ENCODE measurements at regions not wholly inside any gene's neighbourhood (a gene's known extent, or its start where the extent isn't known, plus 50 kb on each side); places are given as distances from the start of the nearest gene placed in this dataset.

DNA sequence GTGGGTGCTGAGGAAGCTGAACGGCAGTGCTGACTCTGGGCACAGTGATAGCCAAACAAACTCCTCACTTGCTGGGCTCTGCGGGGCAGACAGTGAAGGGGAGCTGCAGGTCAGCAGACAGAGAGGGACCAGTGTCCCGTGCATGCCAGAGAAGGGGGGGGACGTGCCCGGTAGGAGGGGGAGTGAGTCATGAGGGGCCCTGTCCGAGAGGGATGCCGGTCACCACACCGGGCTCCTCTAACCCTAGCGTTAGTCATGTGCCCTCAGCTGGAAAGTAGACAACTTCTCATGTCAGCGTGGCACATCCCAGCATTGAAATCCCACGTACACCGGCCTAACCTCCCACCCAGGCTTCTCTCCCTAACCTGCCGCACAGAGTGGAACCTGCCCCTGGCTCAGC is 117.1 kb upstream of the DPP6 start:
- no peak for TF ChIP-seq POLR2A (IDR thresholded peaks at IDR 0.05)
- TF ChIP-seq, protein P1, sequence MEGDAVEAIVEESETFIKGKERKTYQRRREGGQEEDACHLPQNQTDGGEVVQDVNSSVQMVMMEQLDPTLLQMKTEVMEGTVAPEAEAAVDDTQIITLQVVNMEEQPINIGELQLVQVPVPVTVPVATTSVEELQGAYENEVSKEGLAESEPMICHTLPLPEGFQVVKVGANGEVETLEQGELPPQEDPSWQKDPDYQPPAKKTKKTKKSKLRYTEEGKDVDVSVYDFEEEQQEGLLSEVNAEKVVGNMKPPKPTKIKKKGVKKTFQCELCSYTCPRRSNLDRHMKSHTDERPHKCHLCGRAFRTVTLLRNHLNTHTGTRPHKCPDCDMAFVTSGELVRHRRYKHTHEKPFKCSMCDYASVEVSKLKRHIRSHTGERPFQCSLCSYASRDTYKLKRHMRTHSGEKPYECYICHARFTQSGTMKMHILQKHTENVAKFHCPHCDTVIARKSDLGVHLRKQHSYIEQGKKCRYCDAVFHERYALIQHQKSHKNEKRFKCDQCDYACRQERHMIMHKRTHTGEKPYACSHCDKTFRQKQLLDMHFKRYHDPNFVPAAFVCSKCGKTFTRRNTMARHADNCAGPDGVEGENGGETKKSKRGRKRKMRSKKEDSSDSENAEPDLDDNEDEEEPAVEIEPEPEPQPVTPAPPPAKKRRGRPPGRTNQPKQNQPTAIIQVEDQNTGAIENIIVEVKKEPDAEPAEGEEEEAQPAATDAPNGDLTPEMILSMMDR (IDR thresholded peaks at IDR 0.05): no peak
- no peak overlapping the region for H3K4me3 ChIP-seq
- no peaks in the 10 kb centered on the region for H3K36me3 ChIP-seq
- no peaks in the 10 kb centered on the region for H3K27me3 ChIP-seq
- intact Hi-C loops (cut with DNase I; ENCODE audit: low total_unique reads): no loop called here
- H3K4me1 ChIP-seq: no peaks in the 10 kb centered on the region
- H3K27ac ChIP-seq: no peak overlapping the region
- no peak for DNase-seq
- H3K9me3 ChIP-seq: no peaks in the 10 kb centered on the region

DNA sequence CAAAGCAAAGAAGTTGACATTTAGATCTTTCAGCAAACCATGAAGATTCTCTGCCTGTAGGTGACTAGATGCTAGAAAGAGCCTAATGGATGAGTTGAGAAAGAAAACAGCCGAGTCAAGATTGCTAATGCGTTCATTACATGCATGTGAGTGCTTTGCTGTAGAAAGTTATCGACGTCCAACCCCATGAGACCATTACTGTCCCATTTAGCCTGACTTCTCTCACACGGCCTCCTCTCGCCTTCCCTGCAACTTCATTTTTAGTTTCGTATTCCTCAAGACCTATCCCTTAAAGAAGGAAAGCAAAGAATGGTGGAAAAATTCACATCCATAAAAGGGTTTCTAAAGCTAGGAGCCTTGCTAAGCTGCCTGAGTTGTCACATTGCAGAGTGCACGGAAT is 113.7 kb upstream of the DPP6 start:
- TF ChIP-seq, protein P1 (IDR thresholded peaks at IDR 0.05): no peak
- TF ChIP-seq POLR2A (IDR thresholded peaks at IDR 0.05): no peak
- H3K27ac ChIP-seq: no peak overlapping the region
- no peaks in the 10 kb centered on the region for H3K9me3 ChIP-seq
- no peaks in the 10 kb centered on the region for H3K27me3 ChIP-seq
- intact Hi-C loops (cut with DNase I; ENCODE audit: low total_unique reads): no loop called here
- no peak overlapping the region for H3K4me3 ChIP-seq
- H3K36me3 ChIP-seq: no peaks in the 10 kb centered on the region
- no peak for DNase-seq
- no peaks in the 10 kb centered on the region for H3K4me1 ChIP-seq

DNA sequence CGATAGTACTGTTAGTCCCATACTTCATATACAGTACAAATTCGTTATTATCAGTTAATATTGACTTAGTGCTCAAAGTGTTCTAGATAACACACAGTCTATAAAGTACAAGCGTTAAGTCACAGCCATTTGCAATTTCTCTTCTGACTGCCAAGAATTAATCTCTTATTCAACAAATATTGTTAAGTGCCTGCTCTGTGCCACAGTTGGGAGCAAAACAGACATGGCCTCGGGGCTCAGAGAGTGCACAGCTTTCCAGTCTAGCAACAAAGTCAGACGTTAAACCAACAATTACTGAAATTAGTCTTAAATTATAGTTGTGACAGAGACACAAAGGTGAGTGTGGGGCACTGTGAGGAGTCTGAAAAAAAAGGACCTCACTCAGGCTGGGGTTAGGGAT is 113.0 kb upstream of the DPP6 start:
- Histone ChIP-seq H3K4me3 (no peak overlapping the region), H3K36me3 (no peaks in the 10 kb centered on the region), H3K27me3 (no peaks in the 10 kb centered on the region), H3K27ac (no peak overlapping the region), H3K9me3 (no peaks in the 10 kb centered on the region), H3K4me1 (no peaks in the 10 kb centered on the region)
- no peak for DNase-seq
- intact Hi-C loops (cut with DNase I; ENCODE audit: low total_unique reads): no loop called here
- TF ChIP-seq POLR2A (IDR thresholded peaks at IDR 0.05): no peak
- TF ChIP-seq, protein P1 (IDR thresholded peaks at IDR 0.05): no peak

DNA sequence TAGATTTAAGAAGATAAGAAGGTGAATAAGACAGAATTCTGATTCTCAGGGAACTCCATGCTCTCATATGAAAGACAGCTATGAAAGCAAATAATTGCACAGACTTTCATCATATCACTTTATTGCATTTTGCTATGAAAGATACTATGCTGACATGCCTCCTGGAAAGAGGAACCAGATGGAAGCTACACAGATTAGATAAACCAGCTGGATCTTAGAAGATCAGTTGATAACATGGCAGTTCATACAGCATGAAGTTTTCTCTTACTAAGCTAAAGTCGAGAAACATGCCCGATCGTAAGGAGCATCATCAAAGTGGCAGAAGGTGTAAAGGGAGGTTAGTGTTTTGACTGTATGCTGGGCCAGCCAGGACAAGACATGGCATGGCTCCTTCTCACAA is 112.5 kb upstream of the DPP6 start:
- no peaks in the 10 kb centered on the region for H3K9me3 ChIP-seq
- H3K27ac ChIP-seq: no peak overlapping the region
- no peaks in the 10 kb centered on the region for H3K36me3 ChIP-seq
- intact Hi-C loops (cut with DNase I; ENCODE audit: low total_unique reads): no loop called here
- no peaks in the 10 kb centered on the region for H3K27me3 ChIP-seq
- no peak overlapping the region for H3K4me3 ChIP-seq
- DNase-seq: no peak
- H3K4me1 ChIP-seq: no peaks in the 10 kb centered on the region
- TF ChIP-seq POLR2A (IDR thresholded peaks at IDR 0.05): no peak
- TF ChIP-seq, protein P1 (IDR thresholded peaks at IDR 0.05): no peak

DNA sequence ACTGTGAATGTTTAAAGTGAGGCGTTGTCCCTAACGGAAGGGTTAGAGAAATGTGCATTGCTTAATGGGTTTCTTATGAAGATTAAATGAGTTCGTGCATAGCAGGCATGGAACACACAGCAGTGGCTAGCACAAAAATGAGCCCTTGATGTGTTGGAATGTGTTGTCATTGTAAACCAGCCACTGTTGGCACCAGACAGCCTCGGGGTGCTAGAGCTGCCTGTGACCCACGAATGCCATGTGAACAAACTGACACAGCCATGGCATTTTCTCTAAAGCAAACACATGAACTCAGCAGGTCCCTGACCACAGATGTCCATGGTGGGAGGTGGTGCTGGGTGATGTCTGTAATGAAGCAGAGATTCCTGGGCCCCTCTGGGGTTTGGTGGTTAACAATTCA is 111.1 kb upstream of the DPP6 start:
- H3K27ac ChIP-seq: no peak overlapping the region
- H3K4me1 ChIP-seq: no peaks in the 10 kb centered on the region
- no peaks in the 10 kb centered on the region for H3K36me3 ChIP-seq
- TF ChIP-seq, protein P1 (IDR thresholded peaks at IDR 0.05): no peak
- no peak for TF ChIP-seq POLR2A (IDR thresholded peaks at IDR 0.05)
- H3K27me3 ChIP-seq: no peaks in the 10 kb centered on the region
- intact Hi-C loops (cut with DNase I; ENCODE audit: low total_unique reads): no loop called here
- no peak for DNase-seq
- H3K9me3 ChIP-seq: no peaks in the 10 kb centered on the region
- H3K4me3 ChIP-seq: no peak overlapping the region
